ENCODE measurements at regions not wholly inside any gene's neighbourhood (a gene's known extent, or its start where the extent isn't known, plus 50 kb on each side); places are given as distances from the start of the nearest gene placed in this dataset.

DNA sequence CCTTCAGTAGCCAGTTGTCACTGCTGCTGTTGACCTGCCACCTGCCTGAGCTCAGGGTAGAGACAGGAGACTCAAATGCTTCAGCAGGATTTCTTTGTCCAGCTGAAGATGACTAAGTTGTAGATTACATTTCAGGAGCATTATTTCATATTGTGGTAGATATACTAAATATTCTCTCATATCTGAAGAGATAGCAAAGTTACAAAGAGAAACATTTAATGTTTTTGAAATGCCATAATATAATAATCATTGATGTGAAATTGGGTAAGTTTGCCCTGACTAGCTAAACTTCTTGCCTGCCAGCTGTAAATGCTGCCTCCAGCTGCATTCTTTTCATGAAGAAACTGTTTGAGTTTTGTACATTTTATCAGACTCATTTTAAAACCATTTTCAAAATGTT lies 247.6 kb upstream of the CNKSR2 start:
- Histone ChIP-seq H3K27me3 (replicated peaks) (no peaks in the 10 kb centered on the region), H3K4me1 (replicated peaks) (no peaks in the 10 kb centered on the region), H3K4me3 (no peak overlapping the region), H3K27ac (no peak overlapping the region), H3K36me3 (no peaks in the 10 kb centered on the region), H3K9me3 (replicated peaks) (no peaks in the 10 kb centered on the region)
- no peak for DNase-seq (ENCODE audit: low read depth in 1 of 2, low spot score in 2 of 2)

DNA sequence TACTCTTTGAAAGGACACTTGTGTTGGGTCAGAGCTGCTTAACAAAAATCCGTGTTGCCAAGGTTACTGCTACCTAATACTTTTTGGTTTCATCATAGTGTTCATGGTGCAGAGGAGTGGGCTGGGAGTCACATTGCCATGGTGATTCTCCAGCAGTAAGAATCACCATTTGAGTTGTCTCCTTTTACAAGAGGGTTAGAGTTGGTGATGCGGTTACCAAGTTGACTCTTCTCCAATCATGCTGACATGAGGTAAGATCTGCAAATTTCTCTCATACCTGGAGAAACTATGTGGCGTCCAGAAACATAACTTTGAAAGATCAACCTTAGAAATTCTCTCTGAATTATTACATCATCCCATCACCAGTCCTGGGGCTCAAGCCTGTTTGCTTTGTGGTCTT lies 242.9 kb upstream of the CNKSR2 start:
- H3K4me1 ChIP-seq (replicated peaks), result no peaks in the 10 kb centered on the region
- H3K9me3 ChIP-seq (replicated peaks), result no peaks in the 10 kb centered on the region
- no peaks in the 10 kb centered on the region for H3K36me3 ChIP-seq
- H3K27ac ChIP-seq, result no peak overlapping the region
- no peak overlapping the region for H3K4me3 ChIP-seq
- H3K27me3 ChIP-seq (replicated peaks), result no peaks in the 10 kb centered on the region
- DNase-seq (ENCODE audit: low read depth in 1 of 2, low spot score in 2 of 2), result no peak

DNA sequence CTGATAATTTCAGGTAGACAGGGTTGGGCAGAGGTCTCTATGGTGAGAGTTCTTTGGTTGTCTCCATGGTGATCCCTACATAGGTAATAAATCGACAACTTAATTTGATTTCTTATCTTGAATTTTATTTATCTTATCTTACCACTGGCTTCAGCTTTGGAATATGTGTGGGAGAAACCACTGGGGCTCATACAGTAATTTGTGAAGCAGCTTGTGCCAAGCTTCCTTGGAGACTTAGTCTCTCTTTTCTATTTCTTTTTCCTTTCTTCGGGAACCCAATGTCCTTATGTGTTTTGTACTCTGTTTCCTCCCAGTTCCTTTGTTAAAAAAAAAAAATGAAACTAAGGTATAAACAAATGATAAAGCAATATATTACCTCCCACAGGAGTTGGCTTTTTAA lies 242.4 kb upstream of the CNKSR2 start:
- no peaks in the 10 kb centered on the region for H3K4me1 ChIP-seq (replicated peaks)
- no peak overlapping the region for H3K4me3 ChIP-seq
- no peak overlapping the region for H3K27ac ChIP-seq
- no peaks in the 10 kb centered on the region for H3K36me3 ChIP-seq
- no peaks in the 10 kb centered on the region for H3K9me3 ChIP-seq (replicated peaks)
- DNase-seq (ENCODE audit: low read depth in 1 of 2, low spot score in 2 of 2), result no peak
- H3K27me3 ChIP-seq (replicated peaks), result no peaks in the 10 kb centered on the region

- Histone ChIP-seq H3K4me3 (no peak overlapping the region), H3K36me3 (no peaks in the 10 kb centered on the region), H3K27ac (no peak overlapping the region), H3K4me1 (replicated peaks) (no peaks in the 10 kb centered on the region), H3K27me3 (replicated peaks) (no peaks in the 10 kb centered on the region), H3K9me3 (replicated peaks) (no peaks in the 10 kb centered on the region)
- DNase-seq (ENCODE audit: low read depth in 1 of 2, low spot score in 2 of 2), result no peak
Observed at GRCh38 chrX:21132686-21133393, 241.4 kb upstream of the CNKSR2 start.

DNA sequence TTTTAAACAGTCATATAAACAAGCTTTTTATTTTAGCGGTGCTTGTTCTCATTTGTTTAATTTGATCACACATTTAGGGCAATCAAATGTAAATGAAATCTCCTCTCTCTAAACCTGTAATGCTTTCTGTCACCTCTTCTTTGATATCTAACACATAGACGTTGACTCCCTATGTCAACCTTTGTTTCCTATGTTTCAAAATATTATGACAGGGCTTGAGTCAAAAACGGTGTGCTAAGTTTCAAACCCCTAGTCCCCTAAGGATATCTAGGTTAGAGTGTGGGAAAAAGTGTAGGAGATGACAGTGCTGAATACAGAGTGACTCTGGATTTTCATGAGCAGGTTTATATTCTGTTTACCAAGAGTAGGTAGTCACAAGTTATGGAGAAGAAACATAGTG lies 224.0 kb upstream of the CNKSR2 start:
- Histone ChIP-seq H3K9me3 (replicated peaks) (no peaks in the 10 kb centered on the region), H3K36me3 (no peaks in the 10 kb centered on the region), H3K4me3 (no peak overlapping the region), H3K4me1 (replicated peaks) (no peaks in the 10 kb centered on the region), H3K27me3 (replicated peaks) (no peaks in the 10 kb centered on the region), H3K27ac (no peak overlapping the region)
- DNase-seq (ENCODE audit: low read depth in 1 of 2, low spot score in 2 of 2), result no peak

DNA sequence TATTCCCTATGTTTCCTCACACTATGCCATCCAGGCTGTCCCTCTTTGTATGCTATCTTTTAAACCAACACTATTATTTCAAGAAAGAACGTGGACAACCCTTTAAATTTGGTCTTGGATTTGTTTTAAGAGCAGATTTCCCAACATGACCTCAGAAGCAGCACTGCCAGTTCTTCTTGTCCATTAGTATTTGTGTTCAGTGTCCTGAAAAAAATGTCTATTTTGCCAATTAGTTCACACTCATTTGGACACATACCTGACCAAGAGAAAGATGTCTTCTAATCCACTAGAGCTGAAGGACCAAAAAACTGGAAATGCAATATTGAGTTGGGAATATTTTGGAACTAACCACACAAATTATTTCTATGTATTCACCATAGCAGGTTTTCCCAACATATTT lies 223.2 kb upstream of the CNKSR2 start:
- Histone ChIP-seq H3K4me3 (no peak overlapping the region), H3K36me3 (no peaks in the 10 kb centered on the region), H3K27ac (no peak overlapping the region), H3K4me1 (replicated peaks) (no peaks in the 10 kb centered on the region), H3K9me3 (replicated peaks) (no peaks in the 10 kb centered on the region), H3K27me3 (replicated peaks) (no peaks in the 10 kb centered on the region)
- DNase-seq (ENCODE audit: low read depth in 1 of 2, low spot score in 2 of 2), result no peak

DNA sequence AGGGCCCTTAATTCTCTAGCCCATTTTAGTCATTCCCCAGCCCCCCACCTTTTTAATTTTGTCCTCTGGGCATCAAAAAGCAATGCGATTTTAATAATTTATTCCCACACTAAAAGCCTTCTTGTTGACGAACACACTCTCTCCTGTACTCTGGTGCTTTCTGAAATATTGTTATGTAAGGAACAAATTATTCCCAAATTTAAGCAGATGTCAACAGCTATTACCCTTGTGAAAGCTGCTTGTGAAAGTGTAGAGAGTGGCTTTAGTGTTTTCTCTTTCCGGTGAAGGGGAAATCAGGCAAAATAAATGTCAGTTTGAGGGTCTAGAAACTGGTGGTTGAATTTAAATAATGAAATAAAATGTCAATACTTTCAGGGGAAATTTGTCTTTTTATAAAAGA lies 221.2 kb upstream of the CNKSR2 start:
- no peaks in the 10 kb centered on the region for H3K27me3 ChIP-seq (replicated peaks)
- H3K36me3 ChIP-seq, result no peaks in the 10 kb centered on the region
- no peak for DNase-seq (ENCODE audit: low read depth in 1 of 2, low spot score in 2 of 2)
- H3K27ac ChIP-seq, result no peak overlapping the region
- H3K9me3 ChIP-seq (replicated peaks), result no peaks in the 10 kb centered on the region
- H3K4me1 ChIP-seq (replicated peaks), result no peaks in the 10 kb centered on the region
- no peak overlapping the region for H3K4me3 ChIP-seq

DNA sequence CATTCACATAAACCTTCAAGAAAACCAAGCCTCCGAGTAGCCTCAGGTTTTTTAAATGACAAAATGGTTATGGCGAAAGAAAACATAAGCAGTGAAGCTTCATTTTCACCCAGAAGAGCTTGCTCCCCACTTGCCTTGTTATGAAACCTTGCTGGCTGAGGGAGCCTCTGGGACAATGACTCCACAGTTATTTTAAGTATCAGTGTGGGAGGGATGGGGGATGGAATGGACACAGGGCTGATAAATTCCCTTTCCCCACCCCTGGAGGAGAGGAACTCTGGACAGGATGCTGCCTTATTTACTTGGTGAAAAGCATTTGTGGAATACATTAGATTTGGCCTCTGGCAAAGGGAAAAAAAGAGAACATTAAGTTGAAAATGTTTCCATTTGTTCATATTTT lies 220.7 kb upstream of the CNKSR2 start:
- H3K27me3 ChIP-seq (replicated peaks), result no peaks in the 10 kb centered on the region
- H3K4me3 ChIP-seq, result no peak overlapping the region
- H3K27ac ChIP-seq, result no peak overlapping the region
- no peaks in the 10 kb centered on the region for H3K36me3 ChIP-seq
- no peaks in the 10 kb centered on the region for H3K9me3 ChIP-seq (replicated peaks)
- DNase-seq (ENCODE audit: low read depth in 1 of 2, low spot score in 2 of 2), result peak in 1 of 2 experiments; percentile 1
- no peaks in the 10 kb centered on the region for H3K4me1 ChIP-seq (replicated peaks)

- no peak for DNase-seq (ENCODE audit: low read depth in 1 of 2, low spot score in 2 of 2)
- Histone ChIP-seq H3K36me3 (no peaks in the 10 kb centered on the region), H3K4me3 (no peak overlapping the region)
Observed at GRCh38 chrX:21155916-21156315, 218.3 kb upstream of the CNKSR2 start.

DNA sequence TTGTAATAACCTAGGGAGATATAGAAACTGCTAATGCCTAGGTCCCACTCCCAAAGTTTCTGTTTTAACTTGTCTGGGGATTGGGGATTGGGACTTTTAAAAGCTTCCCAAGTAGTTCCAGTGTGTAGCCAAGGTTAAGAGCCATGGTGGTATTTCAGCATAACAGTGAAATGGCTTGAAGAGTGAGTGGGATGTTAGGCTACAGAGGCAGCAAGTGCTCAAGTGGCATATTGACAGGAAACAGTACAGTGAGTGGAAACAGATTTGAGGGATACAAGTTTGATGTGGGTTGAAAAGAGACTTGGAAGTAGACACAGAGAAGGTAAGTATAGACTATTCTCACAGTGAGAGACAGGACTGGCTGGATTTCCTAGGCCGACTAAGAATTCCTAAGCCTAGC lies 217.6 kb upstream of the CNKSR2 start:
- no peak overlapping the region for H3K27ac ChIP-seq
- no peaks in the 10 kb centered on the region for H3K9me3 ChIP-seq (replicated peaks)
- no peaks in the 10 kb centered on the region for H3K27me3 ChIP-seq (replicated peaks)
- H3K36me3 ChIP-seq, result no peaks in the 10 kb centered on the region
- DNase-seq (ENCODE audit: low read depth in 1 of 2, low spot score in 2 of 2), result no peak
- no peak overlapping the region for H3K4me3 ChIP-seq
- no peaks in the 10 kb centered on the region for H3K4me1 ChIP-seq (replicated peaks)

More at GRCh38 chrX:21155916-21156315, 218.3 kb upstream of the CNKSR2 start:
- H3K4me1 ChIP-seq (replicated peaks), result no peaks in the 10 kb centered on the region
- H3K9me3 ChIP-seq (replicated peaks), result no peaks in the 10 kb centered on the region
- no peak overlapping the region for H3K27ac ChIP-seq
- no peaks in the 10 kb centered on the region for H3K27me3 ChIP-seq (replicated peaks)

GRCh38 chrX:21158678-21159077 lies 215.5 kb upstream of the CNKSR2 start:
- Histone ChIP-seq H3K9me3 (replicated peaks) (no peaks in the 10 kb centered on the region), H3K4me1 (replicated peaks) (no peaks in the 10 kb centered on the region), H3K36me3 (no peaks in the 10 kb centered on the region), H3K27me3 (replicated peaks) (no peaks in the 10 kb centered on the region), H3K4me3 (no peak overlapping the region), H3K27ac (no peak overlapping the region)
- no peak for DNase-seq (ENCODE audit: low read depth in 1 of 2, low spot score in 2 of 2)

DNA sequence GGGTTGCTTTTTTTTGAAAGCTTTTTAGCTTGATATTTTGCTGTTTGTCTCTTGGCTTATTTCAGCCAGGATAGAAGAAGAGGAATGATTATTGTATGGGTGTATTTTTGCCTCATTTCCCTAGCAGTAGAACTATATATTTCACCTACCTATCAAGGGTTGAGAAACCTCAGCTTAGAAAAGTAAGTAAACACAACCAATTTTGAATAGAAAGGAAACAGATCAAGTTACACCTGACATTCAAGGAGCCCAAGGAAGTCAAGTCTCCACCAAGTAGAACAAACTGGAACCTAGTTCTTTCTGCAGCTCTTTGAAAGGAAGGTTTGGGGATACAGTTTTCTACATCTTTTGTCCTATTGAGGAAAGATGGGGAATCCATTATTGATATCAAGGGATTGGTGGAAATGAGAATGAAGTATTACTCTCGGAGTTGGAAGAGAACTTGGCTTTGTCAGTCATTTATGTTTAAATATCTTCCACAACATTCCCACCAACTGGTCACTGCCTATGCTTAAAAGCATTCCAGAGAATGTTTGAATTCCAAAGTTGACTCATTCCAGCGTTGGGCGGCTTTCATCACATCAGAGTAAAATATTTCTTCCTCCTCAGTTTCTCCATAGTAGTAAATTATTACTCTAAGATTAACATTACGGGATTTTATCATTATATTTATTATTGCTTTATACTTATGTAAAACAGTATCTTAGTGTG lies 207.8 kb upstream of the CNKSR2 start:
- Histone ChIP-seq H3K4me3 (no peak overlapping the region), H3K4me1 (replicated peaks) (peaks cover 25% of the 10 kb centered on the region), H3K27ac (peak overlapping the region; percentile 93), H3K36me3 (no peaks in the 10 kb centered on the region), H3K9me3 (replicated peaks) (no peaks in the 10 kb centered on the region), H3K27me3 (replicated peaks) (no peaks in the 10 kb centered on the region)
- peak; percentile 41 to 65 for DNase-seq (ENCODE audit: low read depth in 1 of 2, low spot score in 2 of 2)

DNA sequence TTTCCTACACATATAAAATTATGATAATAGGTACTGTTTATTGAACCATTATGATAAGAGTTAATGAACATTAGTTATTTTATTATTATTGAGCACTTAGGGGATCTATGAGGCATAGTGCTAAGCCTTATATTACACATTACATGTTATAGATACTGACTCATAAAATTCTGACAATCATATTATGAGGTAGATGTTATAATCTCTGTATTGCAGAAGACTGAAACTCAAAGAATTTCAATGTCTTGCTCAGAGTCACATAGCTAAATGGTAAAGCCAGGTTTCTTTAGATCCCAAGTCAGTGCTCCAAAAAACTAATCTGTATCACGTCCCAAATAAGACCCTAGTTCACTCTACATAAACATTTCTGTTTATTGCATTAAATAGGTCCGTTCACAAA lies 207.2 kb upstream of the CNKSR2 start:
- no peaks in the 10 kb centered on the region for H3K9me3 ChIP-seq (replicated peaks)

DNA sequence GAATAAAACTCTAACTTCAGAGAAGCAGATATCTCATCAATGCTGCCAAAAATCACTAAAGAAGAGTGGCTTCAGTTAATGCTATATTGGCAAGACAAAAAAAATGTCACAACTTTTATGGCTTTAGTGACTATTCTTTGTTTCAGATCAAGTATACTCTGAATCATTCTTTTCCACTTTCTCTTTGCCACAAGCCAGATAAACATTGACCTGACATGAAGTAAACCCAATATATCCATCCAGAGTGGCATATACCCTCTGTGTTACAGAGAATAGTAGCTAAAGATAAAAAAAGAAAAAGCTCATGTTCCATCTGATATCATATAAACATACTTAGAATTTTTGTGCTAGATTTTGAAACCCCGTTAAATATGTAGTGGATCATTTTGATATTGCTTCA lies 206.7 kb upstream of the CNKSR2 start:
- Histone ChIP-seq H3K27ac (peak overlapping the region; percentile 93), H3K27me3 (replicated peaks) (no peaks in the 10 kb centered on the region), H3K4me1 (replicated peaks) (peaks cover 25% of the 10 kb centered on the region), H3K36me3 (no peaks in the 10 kb centered on the region), H3K9me3 (replicated peaks) (no peaks in the 10 kb centered on the region), H3K4me3 (no peak overlapping the region)
- peak in 1 of 2 experiments; percentile 31 for DNase-seq (ENCODE audit: low read depth in 1 of 2, low spot score in 2 of 2)

More for the DNA sequence above, 207.2 kb upstream of the CNKSR2 start:
- Histone ChIP-seq H3K4me1 (replicated peaks) (peaks cover 25% of the 10 kb centered on the region), H3K36me3 (no peaks in the 10 kb centered on the region), H3K27ac (peak overlapping the region; percentile 93), H3K27me3 (replicated peaks) (no peaks in the 10 kb centered on the region), H3K4me3 (no peak overlapping the region)
- no peak for DNase-seq (ENCODE audit: low read depth in 1 of 2, low spot score in 2 of 2)

All from SJSA1 (cell line).